Fibroblast of skin of abdomen (primary cell): ENCODE measurements at regions not wholly inside any gene's neighbourhood (a gene's known extent, or its start where the extent isn't known, plus 50 kb on each side); places are given as distances from the start of the nearest gene placed in this dataset.
A peak's percentile ranks its signal among the peaks of the same experiment; 100 is the strongest.

Source experiments
- DNase-seq: peaks from one replicate; pipeline ENCODE4 v3.0.0-alpha.2; 2013

- DNase-seq, result peak; percentile 87
Measured at GRCh38 chr2:188645986-188646385, 328.2 kb upstream of the COL3A1 start.

- no peak for DNase-seq
Measured at GRCh38 chr2:188647430-188648070, 326.6 kb upstream of the COL3A1 start.

- peak; percentile 81 for DNase-seq
Measured at GRCh38 chr2:188659656-188660406, 314.3 kb upstream of the COL3A1 start.

- DNase-seq, result no peak
Measured at GRCh38 chr2:188663301-188663700, 310.9 kb upstream of the COL3A1 start.

GRCh38 chr2:188664416-188664815 is 309.8 kb upstream of the COL3A1 start:
- DNase-seq, result peak; percentile 42

GRCh38 chr2:188664951-188665595 is 309.1 kb upstream of the COL3A1 start:
- DNase-seq, result peak; percentile 65

GRCh38 chr2:188665727-188666304 is 308.4 kb upstream of the COL3A1 start:
- no peak for DNase-seq

- DNase-seq, result no peak
Measured at GRCh38 chr2:188666503-188666902, 307.7 kb upstream of the COL3A1 start.

GRCh38 chr2:188668017-188668680 is 306.0 kb upstream of the COL3A1 start:
- peak; percentile 89 for DNase-seq

GRCh38 chr2:188675391-188676009 is 298.7 kb upstream of the COL3A1 start:
- peak; percentile 83 for DNase-seq

GRCh38 chr2:188676010-188676400 is 298.2 kb upstream of the COL3A1 start:
- DNase-seq, result peak; percentile 74

- DNase-seq, result peak; percentile 76
Measured at GRCh38 chr2:188677142-188677541, 297.0 kb upstream of the COL3A1 start.

GRCh38 chr2:188678882-188679281 is 295.3 kb upstream of the COL3A1 start:
- peak; percentile 72 for DNase-seq

GRCh38 chr2:188682838-188683237 is 291.3 kb upstream of the COL3A1 start:
- DNase-seq, result no peak

GRCh38 chr2:188684795-188685194 is 289.4 kb upstream of the COL3A1 start:
- no peak for DNase-seq

GRCh38 chr2:188693111-188693510 is 281.1 kb upstream of the COL3A1 start:
- DNase-seq, result no peak

GRCh38 chr2:188693771-188694170 is 280.4 kb upstream of the COL3A1 start:
- DNase-seq, result no peak

- DNase-seq, result peak; percentile 89
Measured at GRCh38 chr2:188695953-188696352, 278.2 kb upstream of the COL3A1 start.

GRCh38 chr2:188698151-188698550 is 276.0 kb upstream of the COL3A1 start:
- peak; percentile 30 for DNase-seq

- peak; percentile 67 for DNase-seq
Measured at GRCh38 chr2:188701836-188702235, 272.3 kb upstream of the COL3A1 start.

- DNase-seq, result no peak
Measured at GRCh38 chr2:188705191-188705590, 269.0 kb upstream of the COL3A1 start.

- no peak for DNase-seq
Measured at GRCh38 chr2:188713961-188714360, 260.2 kb upstream of the COL3A1 start.
